ENCODE measurements at regions not wholly inside any gene's neighbourhood (a gene's known extent, or its start where the extent isn't known, plus 50 kb on each side); places are given as distances from the start of the nearest gene placed in this dataset.

- Histone ChIP-seq H3K27me3 (ENCODE audit: insufficient read depth, low read length) (no peaks in the 10 kb centered on the region), H2BK20ac (ENCODE audit: low read depth, low read length, poor library complexity, severe bottlenecking) (no peak overlapping the region), H3K27ac (ENCODE audit: insufficient read length, low read depth, low read length) (no peak overlapping the region), H3K9ac (ENCODE audit: extremely low read depth, insufficient read length, low read length) (no peak overlapping the region), H4K20me1 (ENCODE audit: control insufficient read depth, insufficient read depth, insufficient read length) (no peaks in the 10 kb centered on the region), H4K5ac (ENCODE audit: insufficient read length, low read depth, low read length) (no peak overlapping the region), H2BK120ac (ENCODE audit: low read depth, low read length, poor library complexity, severe bottlenecking) (no peak overlapping the region), H3K4me1 (ENCODE audit: insufficient read depth, low read length) (no peaks in the 10 kb centered on the region), H3K79me2 (ENCODE audit: insufficient read depth, low read length) (no peaks in the 10 kb centered on the region), H3K23ac (ENCODE audit: insufficient read length, low read depth, low read length) (no peak overlapping the region), H3K23me2 (ENCODE audit: insufficient read length, low read depth, low read length, poor library complexity, severe bottlenecking) (no peaks in the 10 kb centered on the region), H3T11ph (ENCODE audit: low read length) (no peak overlapping the region), H4K91ac (ENCODE audit: insufficient read length, low read depth, low read length) (no peak overlapping the region), H3K18ac (ENCODE audit: insufficient read length, low read depth, low read length) (no peak overlapping the region), H3K4me2 (ENCODE audit: insufficient read depth, insufficient read length, low read length) (no peak overlapping the region), H2AK5ac (ENCODE audit: insufficient read length, low read length) (no peak overlapping the region), H4K8ac (replicated peaks; ENCODE audit: insufficient read length, low read depth, low read length) (no peak overlapping the region), H2BK5ac (ENCODE audit: insufficient read length, low read length) (no peak overlapping the region), H2BK15ac (ENCODE audit: low read depth, low read length) (no peak overlapping the region), H3K56ac (ENCODE audit: insufficient read length, low read depth, low read length) (no peak overlapping the region), H3K9me3 (ENCODE audit: control insufficient read depth, low read depth, low read length) (no peaks in the 10 kb centered on the region), H3K79me1 (ENCODE audit: insufficient read depth, low read depth, low read length, poor library complexity, severe bottlenecking) (no peaks in the 10 kb centered on the region), H3K14ac (ENCODE audit: insufficient read depth, low read length) (no peak overlapping the region), H3K4ac (ENCODE audit: low read depth, low read length) (no peak overlapping the region), H2AFZ (ENCODE audit: low read length) (no peak overlapping the region), H2BK12ac (ENCODE audit: insufficient read length, low read depth, low read length) (no peak overlapping the region)
- DNase-seq = no peak
- no peaks in the 10 kb centered on the region for H3K4me1 Mint-ChIP-seq
- TF ChIP-seq, protein P1, sequence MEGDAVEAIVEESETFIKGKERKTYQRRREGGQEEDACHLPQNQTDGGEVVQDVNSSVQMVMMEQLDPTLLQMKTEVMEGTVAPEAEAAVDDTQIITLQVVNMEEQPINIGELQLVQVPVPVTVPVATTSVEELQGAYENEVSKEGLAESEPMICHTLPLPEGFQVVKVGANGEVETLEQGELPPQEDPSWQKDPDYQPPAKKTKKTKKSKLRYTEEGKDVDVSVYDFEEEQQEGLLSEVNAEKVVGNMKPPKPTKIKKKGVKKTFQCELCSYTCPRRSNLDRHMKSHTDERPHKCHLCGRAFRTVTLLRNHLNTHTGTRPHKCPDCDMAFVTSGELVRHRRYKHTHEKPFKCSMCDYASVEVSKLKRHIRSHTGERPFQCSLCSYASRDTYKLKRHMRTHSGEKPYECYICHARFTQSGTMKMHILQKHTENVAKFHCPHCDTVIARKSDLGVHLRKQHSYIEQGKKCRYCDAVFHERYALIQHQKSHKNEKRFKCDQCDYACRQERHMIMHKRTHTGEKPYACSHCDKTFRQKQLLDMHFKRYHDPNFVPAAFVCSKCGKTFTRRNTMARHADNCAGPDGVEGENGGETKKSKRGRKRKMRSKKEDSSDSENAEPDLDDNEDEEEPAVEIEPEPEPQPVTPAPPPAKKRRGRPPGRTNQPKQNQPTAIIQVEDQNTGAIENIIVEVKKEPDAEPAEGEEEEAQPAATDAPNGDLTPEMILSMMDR (conservative IDR thresholded peaks at IDR 0.05) = no peak
- no peak overlapping the region for H3K27ac Mint-ChIP-seq
- H3K4me3 Mint-ChIP-seq = no peak overlapping the region
- WGBS (ENCODE audit: extremely low coverage, insufficient read length, low lambda C conversion rate) = no CpG with 5 or more reads among the region's 2 CpGs
- no peaks in the 10 kb centered on the region for H3K27me3 Mint-ChIP-seq (ENCODE audit: low read depth)
- no peaks in the 10 kb centered on the region for H3K36me3 Mint-ChIP-seq (ENCODE audit: insufficient read depth in 1 of 3, low read depth in 3 of 3)
- H3K9me3 Mint-ChIP-seq = peaks cover 0 to 2% of the 10 kb centered on the region in 2 experiments; a peak in 1 of 5 replicates
Observed at GRCh38 chr5:18954239-18954638, 1033.8 kb downstream of the CDH18 start.

All from H9 (cell line).